ENCODE measurements at regions not wholly inside any gene's neighbourhood (a gene's known extent, or its start where the extent isn't known, plus 50 kb on each side); places are given as distances from the start of the nearest gene placed in this dataset.

- Histone ChIP-seq H3K27ac (ENCODE audit: low read depth, low read length) (peak overlapping the region; percentile 24), H3K27me3 (ENCODE audit: insufficient read depth, low read length) (no peaks in the 10 kb centered on the region), H3K4me1 (ENCODE audit: insufficient read depth, low read length) (peaks cover 5% of the 10 kb centered on the region), H2AFZ (ENCODE audit: low read depth, low read length) (no peak overlapping the region), H3K4me2 (ENCODE audit: low read length) (peak overlapping the region; percentile 49), H4K20me1 (ENCODE audit: insufficient read depth, low read length) (no peaks in the 10 kb centered on the region), H3K9me3 (ENCODE audit: insufficient read depth, low read depth, low read length) (no peaks in the 10 kb centered on the region), H3K9ac (ENCODE audit: low read length) (no peak overlapping the region), H3K79me2 (ENCODE audit: insufficient read depth, low read length) (no peaks in the 10 kb centered on the region), H3K36me3 (ENCODE audit: insufficient read depth, low read length) (no peaks in the 10 kb centered on the region), H3K4me3 (ENCODE audit: insufficient read depth, low read depth, low read length) (no peak overlapping the region)
- peak; percentile 93 for FAIRE-seq
- peak; percentile 95 for DNase-seq (ENCODE audit: low read depth)
- Mint-ChIP-seq H3K27me3 (ENCODE audit: low read depth, unreplicated experiment) (no peaks in the 10 kb centered on the region), H3K4me1 (ENCODE audit: low read depth, unreplicated experiment) (peaks cover 29% of the 10 kb centered on the region), H3K36me3 (ENCODE audit: low read depth, unreplicated experiment) (peaks cover 1% of the 10 kb centered on the region), H3K4me3 (ENCODE audit: unreplicated experiment) (no peak overlapping the region), H3K9me3 (ENCODE audit: unreplicated experiment) (peaks cover 15% of the 10 kb centered on the region), H3K27ac (ENCODE audit: unreplicated experiment) (peak overlapping the region; percentile 91)
- TF ChIP-seq EZH2 (IDR thresholded peaks at IDR 0.05; ENCODE audit: insufficient read depth, low read length) (no peak), CTCF (IDR thresholded peaks at IDR 0.05; ENCODE audit: insufficient read depth, low read depth, low read length) (no peak)
These were observed 218.0 kb upstream of the IGFBP3 start for GRCh38 chr7:46139079-46139478.

- Histone ChIP-seq H3K4me3 (ENCODE audit: insufficient read depth, low read depth, low read length) (no peak overlapping the region), H3K9ac (ENCODE audit: low read length) (no peak overlapping the region), H2AFZ (ENCODE audit: low read depth, low read length) (no peak overlapping the region), H3K27ac (ENCODE audit: low read depth, low read length) (no peak overlapping the region), H3K4me2 (ENCODE audit: low read length) (no peak overlapping the region), H3K27me3 (ENCODE audit: insufficient read depth, low read length) (no peaks in the 10 kb centered on the region), H4K20me1 (ENCODE audit: insufficient read depth, low read length) (no peaks in the 10 kb centered on the region), H3K9me3 (ENCODE audit: insufficient read depth, low read depth, low read length) (no peaks in the 10 kb centered on the region), H3K4me1 (ENCODE audit: insufficient read depth, low read length) (peaks cover 5% of the 10 kb centered on the region), H3K36me3 (ENCODE audit: insufficient read depth, low read length) (no peaks in the 10 kb centered on the region), H3K79me2 (ENCODE audit: insufficient read depth, low read length) (no peaks in the 10 kb centered on the region)
- Mint-ChIP-seq H3K27ac (ENCODE audit: unreplicated experiment) (peak overlapping the region; percentile 91), H3K4me1 (ENCODE audit: low read depth, unreplicated experiment) (peaks cover 29% of the 10 kb centered on the region), H3K9me3 (ENCODE audit: unreplicated experiment) (peaks cover 10% of the 10 kb centered on the region), H3K27me3 (ENCODE audit: low read depth, unreplicated experiment) (no peaks in the 10 kb centered on the region), H3K36me3 (ENCODE audit: low read depth, unreplicated experiment) (peaks cover 1% of the 10 kb centered on the region), H3K4me3 (ENCODE audit: unreplicated experiment) (no peak overlapping the region)
- DNase-seq (ENCODE audit: low read depth) (no peak), FAIRE-seq (no peak)
- TF ChIP-seq EZH2 (IDR thresholded peaks at IDR 0.05; ENCODE audit: insufficient read depth, low read length) (no peak), CTCF (IDR thresholded peaks at IDR 0.05; ENCODE audit: insufficient read depth, low read depth, low read length) (no peak)
These were observed 216.7 kb upstream of the IGFBP3 start for GRCh38 chr7:46137725-46138124.

- no peak for FAIRE-seq
- H3K27ac Mint-ChIP-seq (ENCODE audit: unreplicated experiment): no peak overlapping the region
- no peak overlapping the region for H3K4me2 ChIP-seq (ENCODE audit: low read length)
- H2AFZ ChIP-seq (ENCODE audit: low read depth, low read length): no peak overlapping the region
- no peaks in the 10 kb centered on the region for H3K79me2 ChIP-seq (ENCODE audit: insufficient read depth, low read length)
- H3K27me3 Mint-ChIP-seq (ENCODE audit: low read depth, unreplicated experiment): no peaks in the 10 kb centered on the region
- H3K27ac ChIP-seq (ENCODE audit: low read depth, low read length): no peak overlapping the region
- peaks cover 43% of the 10 kb centered on the region for H3K4me1 Mint-ChIP-seq (ENCODE audit: low read depth, unreplicated experiment)
- peaks cover 5% of the 10 kb centered on the region for H3K9me3 Mint-ChIP-seq (ENCODE audit: unreplicated experiment)
- no peaks in the 10 kb centered on the region for H3K36me3 ChIP-seq (ENCODE audit: insufficient read depth, low read length)
- no peak overlapping the region for H3K4me3 Mint-ChIP-seq (ENCODE audit: unreplicated experiment)
- no peak overlapping the region for H3K9ac ChIP-seq (ENCODE audit: low read length)
- TF ChIP-seq EZH2 (IDR thresholded peaks at IDR 0.05; ENCODE audit: insufficient read depth, low read length) (no peak), CTCF (IDR thresholded peaks at IDR 0.05; ENCODE audit: insufficient read depth, low read depth, low read length) (no peak)
- DNase-seq (ENCODE audit: low read depth): no peak
- H3K4me3 ChIP-seq (ENCODE audit: insufficient read depth, low read depth, low read length): no peak overlapping the region
- no peaks in the 10 kb centered on the region for H3K27me3 ChIP-seq (ENCODE audit: insufficient read depth, low read length)
- peaks cover 5% of the 10 kb centered on the region for H3K4me1 ChIP-seq (ENCODE audit: insufficient read depth, low read length)
- H3K9me3 ChIP-seq (ENCODE audit: insufficient read depth, low read depth, low read length): no peaks in the 10 kb centered on the region
- no peaks in the 10 kb centered on the region for H3K36me3 Mint-ChIP-seq (ENCODE audit: low read depth, unreplicated experiment)
- H4K20me1 ChIP-seq (ENCODE audit: insufficient read depth, low read length): no peaks in the 10 kb centered on the region
These were observed 214.5 kb upstream of the IGFBP3 start for GRCh38 chr7:46135557-46135956.
